ENCODE measurements at regions not wholly inside any gene's neighbourhood (a gene's known extent, or its start where the extent isn't known, plus 50 kb on each side); places are given as distances from the start of the nearest gene placed in this dataset.

DNA sequence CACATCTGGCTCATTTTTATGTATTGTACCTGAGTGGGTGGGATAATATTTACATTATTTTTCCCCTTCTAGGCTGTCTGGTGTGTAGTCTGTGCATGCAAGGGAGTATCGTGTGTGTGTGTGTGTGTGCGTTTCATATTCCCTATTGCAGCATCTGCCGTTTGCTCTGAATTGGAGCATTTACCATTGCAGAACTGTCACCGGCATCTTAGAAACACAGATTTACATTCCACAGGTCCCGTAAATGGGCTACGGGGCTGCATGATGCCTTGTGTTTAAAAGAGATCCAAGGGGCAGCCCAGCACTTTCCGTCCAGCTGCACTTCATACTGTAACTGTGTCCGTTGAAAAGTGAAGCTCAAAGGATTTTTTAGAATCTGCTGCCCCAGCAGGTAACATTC lies 167.1 kb upstream of the KIAA1217 start:
- H3K4me2 ChIP-seq (ENCODE audit: low read length) = no peak overlapping the region
- no peaks in the 10 kb centered on the region for H4K20me1 ChIP-seq (ENCODE audit: insufficient read depth)
- H3K36me3 ChIP-seq (ENCODE audit: insufficient read depth, low read length) = no peaks in the 10 kb centered on the region
- no peak overlapping the region for H3K27ac ChIP-seq (ENCODE audit: low read length)
- H3K9me2 ChIP-seq (ENCODE audit: insufficient read depth, low read length) = no peaks in the 10 kb centered on the region
- H3K9me3 ChIP-seq (ENCODE audit: low read length) = no peaks in the 10 kb centered on the region
- H3K9ac ChIP-seq (ENCODE audit: low read length) = no peak overlapping the region
- H3F3A ChIP-seq (ENCODE audit: insufficient read depth, low read length, poor library complexity, severe bottlenecking) = no peaks in the 10 kb centered on the region
- no peaks in the 10 kb centered on the region for H3K79me2 ChIP-seq (replicated peaks; ENCODE audit: insufficient read depth, low read length)
- no peak for TF ChIP-seq SMC3 (conservative IDR thresholded peaks at IDR 0.05; ENCODE audit: poor library complexity)
- TF ChIP-seq TAF1 (IDR thresholded peaks at IDR 0.05; ENCODE audit: low read depth) = no peak
- TF ChIP-seq POLR2AphosphoS5 (IDR thresholded peaks at IDR 0.05) = no peak
- TF ChIP-seq RAD21 (conservative IDR thresholded peaks at IDR 0.05) = no peak
- TF ChIP-seq, protein P1, sequence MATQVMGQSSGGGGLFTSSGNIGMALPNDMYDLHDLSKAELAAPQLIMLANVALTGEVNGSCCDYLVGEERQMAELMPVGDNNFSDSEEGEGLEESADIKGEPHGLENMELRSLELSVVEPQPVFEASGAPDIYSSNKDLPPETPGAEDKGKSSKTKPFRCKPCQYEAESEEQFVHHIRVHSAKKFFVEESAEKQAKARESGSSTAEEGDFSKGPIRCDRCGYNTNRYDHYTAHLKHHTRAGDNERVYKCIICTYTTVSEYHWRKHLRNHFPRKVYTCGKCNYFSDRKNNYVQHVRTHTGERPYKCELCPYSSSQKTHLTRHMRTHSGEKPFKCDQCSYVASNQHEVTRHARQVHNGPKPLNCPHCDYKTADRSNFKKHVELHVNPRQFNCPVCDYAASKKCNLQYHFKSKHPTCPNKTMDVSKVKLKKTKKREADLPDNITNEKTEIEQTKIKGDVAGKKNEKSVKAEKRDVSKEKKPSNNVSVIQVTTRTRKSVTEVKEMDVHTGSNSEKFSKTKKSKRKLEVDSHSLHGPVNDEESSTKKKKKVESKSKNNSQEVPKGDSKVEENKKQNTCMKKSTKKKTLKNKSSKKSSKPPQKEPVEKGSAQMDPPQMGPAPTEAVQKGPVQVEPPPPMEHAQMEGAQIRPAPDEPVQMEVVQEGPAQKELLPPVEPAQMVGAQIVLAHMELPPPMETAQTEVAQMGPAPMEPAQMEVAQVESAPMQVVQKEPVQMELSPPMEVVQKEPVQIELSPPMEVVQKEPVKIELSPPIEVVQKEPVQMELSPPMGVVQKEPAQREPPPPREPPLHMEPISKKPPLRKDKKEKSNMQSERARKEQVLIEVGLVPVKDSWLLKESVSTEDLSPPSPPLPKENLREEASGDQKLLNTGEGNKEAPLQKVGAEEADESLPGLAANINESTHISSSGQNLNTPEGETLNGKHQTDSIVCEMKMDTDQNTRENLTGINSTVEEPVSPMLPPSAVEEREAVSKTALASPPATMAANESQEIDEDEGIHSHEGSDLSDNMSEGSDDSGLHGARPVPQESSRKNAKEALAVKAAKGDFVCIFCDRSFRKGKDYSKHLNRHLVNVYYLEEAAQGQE (IDR thresholded peaks at IDR 0.05; ENCODE audit: borderline replicate concordance) = no peak
- no peak for TF ChIP-seq EZH2 (IDR thresholded peaks at IDR 0.05; ENCODE audit: borderline replicate concordance, insufficient read depth, low read length, poor library complexity, severe bottlenecking)
- TF ChIP-seq, protein P2, sequence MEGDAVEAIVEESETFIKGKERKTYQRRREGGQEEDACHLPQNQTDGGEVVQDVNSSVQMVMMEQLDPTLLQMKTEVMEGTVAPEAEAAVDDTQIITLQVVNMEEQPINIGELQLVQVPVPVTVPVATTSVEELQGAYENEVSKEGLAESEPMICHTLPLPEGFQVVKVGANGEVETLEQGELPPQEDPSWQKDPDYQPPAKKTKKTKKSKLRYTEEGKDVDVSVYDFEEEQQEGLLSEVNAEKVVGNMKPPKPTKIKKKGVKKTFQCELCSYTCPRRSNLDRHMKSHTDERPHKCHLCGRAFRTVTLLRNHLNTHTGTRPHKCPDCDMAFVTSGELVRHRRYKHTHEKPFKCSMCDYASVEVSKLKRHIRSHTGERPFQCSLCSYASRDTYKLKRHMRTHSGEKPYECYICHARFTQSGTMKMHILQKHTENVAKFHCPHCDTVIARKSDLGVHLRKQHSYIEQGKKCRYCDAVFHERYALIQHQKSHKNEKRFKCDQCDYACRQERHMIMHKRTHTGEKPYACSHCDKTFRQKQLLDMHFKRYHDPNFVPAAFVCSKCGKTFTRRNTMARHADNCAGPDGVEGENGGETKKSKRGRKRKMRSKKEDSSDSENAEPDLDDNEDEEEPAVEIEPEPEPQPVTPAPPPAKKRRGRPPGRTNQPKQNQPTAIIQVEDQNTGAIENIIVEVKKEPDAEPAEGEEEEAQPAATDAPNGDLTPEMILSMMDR (IDR thresholded peaks at IDR 0.05; ENCODE audit: poor library complexity, severe bottlenecking) = no peak
- no peaks in the 10 kb centered on the region for H3K27me3 ChIP-seq (ENCODE audit: insufficient read depth, low read depth, low read length)
- no peak overlapping the region for H2AFZ ChIP-seq (ENCODE audit: low read depth, low read length)
- H3K4me3 ChIP-seq (ENCODE audit: low read length) = no peak overlapping the region

DNA sequence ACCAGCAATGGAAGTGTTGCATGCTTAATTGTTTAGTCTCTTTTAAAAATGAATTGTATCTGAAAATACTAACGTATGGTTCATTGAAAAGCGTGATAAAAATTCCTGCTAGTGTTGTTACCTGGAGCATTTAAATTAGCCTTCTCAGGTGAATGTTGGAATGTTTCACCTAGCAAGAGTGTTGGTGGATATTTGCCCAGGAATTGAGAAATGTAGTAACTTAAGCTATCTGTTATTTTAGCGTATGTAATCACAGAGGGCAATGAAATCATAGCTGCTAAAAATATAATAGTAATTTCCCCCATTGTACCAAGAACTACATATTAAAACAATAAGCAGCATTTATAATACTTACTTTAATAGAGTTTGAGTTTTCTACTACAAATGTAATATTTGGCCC lies 166.1 kb upstream of the KIAA1217 start:
- Histone ChIP-seq H3K27me3 (ENCODE audit: insufficient read depth, low read depth, low read length) (no peaks in the 10 kb centered on the region), H3F3A (ENCODE audit: insufficient read depth, low read length, poor library complexity, severe bottlenecking) (no peaks in the 10 kb centered on the region), H3K9me2 (ENCODE audit: insufficient read depth, low read length) (no peaks in the 10 kb centered on the region), H4K20me1 (ENCODE audit: insufficient read depth) (no peaks in the 10 kb centered on the region), H3K9me3 (ENCODE audit: low read length) (no peaks in the 10 kb centered on the region), H3K9ac (ENCODE audit: low read length) (no peak overlapping the region), H3K79me2 (replicated peaks; ENCODE audit: insufficient read depth, low read length) (no peaks in the 10 kb centered on the region), H2AFZ (ENCODE audit: low read depth, low read length) (no peak overlapping the region), H3K4me2 (ENCODE audit: low read length) (no peak overlapping the region), H3K27ac (ENCODE audit: low read length) (no peak overlapping the region), H3K36me3 (ENCODE audit: insufficient read depth, low read length) (no peaks in the 10 kb centered on the region), H3K4me3 (ENCODE audit: low read length) (no peak overlapping the region)
- TF ChIP-seq TAF1 (IDR thresholded peaks at IDR 0.05; ENCODE audit: low read depth) (no peak), EP300 (conservative IDR thresholded peaks at IDR 0.05; ENCODE audit: poor library complexity, severe bottlenecking) (no peak)
- TF ChIP-seq, protein P1 (IDR thresholded peaks at IDR 0.05; ENCODE audit: borderline replicate concordance) = no peak

Data from neural cell (in vitro differentiated cells).